IPS DF 6.9 (cell line): ENCODE measurements at regions not wholly inside any gene's neighbourhood (a gene's known extent, or its start where the extent isn't known, plus 50 kb on each side); places are given as distances from the start of the nearest gene placed in this dataset.
A peak's percentile ranks its signal among the peaks of the same experiment; 100 is the strongest.
"Not testable (repeated sequence)": the region's sequence is repeated elsewhere in the genome, so short reads cannot be mapped to it uniquely, and the experiment has no call there.

ENCODE experiments used
- DNase-seq: peaks from one replicate; pipeline ENCODE4 v3.0.0-alpha.2; 2013; ENCODE audit warnings: low read depth, low spot score
- H3K27ac ChIP-seq: one replicate; pipeline ENCODE4 v1.5.1; 2013; ENCODE audit warnings: low read length, control low read depth
- H3K27me3 ChIP-seq: 2 replicates; pipeline ENCODE4 v1.6.1; 2013; ENCODE audit warnings: mild to moderate bottlenecking, low read length; ENCODE audit not compliant: control insufficient read depth, insufficient read depth
- H3K36me3 ChIP-seq: 2 replicates; pipeline ENCODE4 v1.6.1; 2013; ENCODE audit warnings: low read length; ENCODE audit not compliant: control insufficient read depth, insufficient read depth
- H3K4me1 ChIP-seq: 2 replicates; pipeline ENCODE4 v1.6.1; 2013; ENCODE audit warnings: low read length; ENCODE audit not compliant: control insufficient read depth, insufficient read depth
- H3K4me3 ChIP-seq: 2 replicates; pipeline ENCODE4 v1.5.1; 2013; ENCODE audit warnings: mild to moderate bottlenecking, low read length
- H3K9me3 ChIP-seq: 2 replicates; pipeline ENCODE4 v1.6.1; 2013; ENCODE audit warnings: low read length, inconsistent platforms; ENCODE audit not compliant: control insufficient read depth, insufficient read depth
- WGBS: extraction: QIAGEN DNeasy Blood & Tissue Kit; methylation state at CpG from one replicate; pipeline ENCODE4 v1.1.7; 2013; ENCODE audit warnings: mixed read lengths, missing lambda C conversion rate; ENCODE audit not compliant: insufficient read length, insufficient coverage; 5-methylcytosine and 5-hydroxymethylcytosine counted together

DNA sequence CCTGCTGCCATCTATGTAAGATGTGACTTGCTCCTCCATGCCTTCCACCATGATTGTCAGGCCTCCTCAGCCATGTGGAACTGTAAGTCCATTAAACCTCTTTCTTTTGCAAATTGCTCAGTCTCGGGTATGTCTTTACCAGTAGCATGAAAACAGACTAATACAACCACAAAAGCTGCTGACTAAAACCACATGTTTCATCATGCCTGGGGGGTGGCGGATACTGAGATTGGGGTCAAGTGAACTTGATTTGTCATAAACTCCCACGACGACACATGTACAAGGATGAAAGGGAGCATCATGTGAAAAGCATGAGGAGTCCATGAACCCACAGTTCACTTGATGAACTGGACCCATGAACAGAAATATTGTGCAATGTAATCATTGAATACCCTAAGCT, 134.9 kb upstream of the ANK3 start:
- Histone ChIP-seq H3K4me3 (no peak overlapping the region), H3K27me3 (no peaks in the 10 kb centered on the region), H3K27ac (no peak overlapping the region), H3K4me1 (no peaks in the 10 kb centered on the region), H3K9me3 (no peaks in the 10 kb centered on the region; the same call in 1 of the 2 replicates), H3K36me3 (no peaks in the 10 kb centered on the region)
- DNase-seq = no peak
- no CpG with 5 or more reads among the region's 4 CpGs for WGBS

DNA sequence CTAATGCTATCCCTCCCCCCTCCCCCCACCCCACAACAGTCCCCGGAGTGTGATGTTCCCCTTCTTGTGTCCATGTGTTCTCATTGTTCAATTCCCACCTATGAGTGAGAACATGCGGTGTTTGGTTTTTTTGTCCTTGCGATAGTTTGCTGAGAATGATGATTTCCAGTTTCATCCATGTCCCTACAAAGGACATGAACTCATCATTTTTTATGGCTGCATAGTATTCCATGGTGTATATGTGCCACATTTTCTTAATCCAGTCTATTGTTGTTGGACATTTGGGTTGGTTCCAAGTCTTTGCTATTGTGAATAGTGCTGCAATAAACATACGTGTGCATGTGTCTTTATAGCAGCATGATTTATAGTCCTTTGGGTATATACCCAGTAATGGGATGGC, 133.7 kb upstream of the ANK3 start:
- not testable (repeated sequence) for H3K4me3 ChIP-seq, DNase-seq, H3K27me3 ChIP-seq, H3K36me3 ChIP-seq, H3K27ac ChIP-seq, H3K9me3 ChIP-seq, H3K4me1 ChIP-seq
- no CpG with 5 or more reads among the region's 4 CpGs for WGBS

DNA sequence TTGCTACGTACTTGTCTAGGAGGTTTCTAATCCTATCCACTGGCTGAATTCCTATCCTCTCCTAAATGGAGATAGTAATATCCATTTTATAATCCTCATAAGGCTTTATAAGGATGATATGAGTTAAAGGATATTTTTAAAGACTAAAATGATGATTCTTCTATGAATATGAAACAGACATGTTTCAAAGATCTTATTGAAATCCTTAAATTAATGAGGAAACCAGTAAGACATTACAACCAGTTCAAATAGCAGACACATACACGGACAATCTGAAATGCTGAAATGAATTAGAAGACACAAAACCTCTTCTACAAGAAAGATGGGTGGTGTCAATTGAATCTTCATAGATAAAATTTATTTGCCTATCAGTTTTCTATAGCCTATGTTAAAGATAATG, 132.9 kb upstream of the ANK3 start:
- no peak for DNase-seq
- no peaks in the 10 kb centered on the region for H3K4me1 ChIP-seq
- no peaks in the 10 kb centered on the region for H3K27me3 ChIP-seq
- H3K4me3 ChIP-seq = no peak overlapping the region
- WGBS = no CpG with 5 or more reads among the region's 2 CpGs
- no peaks in the 10 kb centered on the region for H3K36me3 ChIP-seq
- H3K27ac ChIP-seq = no peak overlapping the region
- H3K9me3 ChIP-seq = no peaks in the 10 kb centered on the region; the same call in 1 of the 2 replicates

DNA sequence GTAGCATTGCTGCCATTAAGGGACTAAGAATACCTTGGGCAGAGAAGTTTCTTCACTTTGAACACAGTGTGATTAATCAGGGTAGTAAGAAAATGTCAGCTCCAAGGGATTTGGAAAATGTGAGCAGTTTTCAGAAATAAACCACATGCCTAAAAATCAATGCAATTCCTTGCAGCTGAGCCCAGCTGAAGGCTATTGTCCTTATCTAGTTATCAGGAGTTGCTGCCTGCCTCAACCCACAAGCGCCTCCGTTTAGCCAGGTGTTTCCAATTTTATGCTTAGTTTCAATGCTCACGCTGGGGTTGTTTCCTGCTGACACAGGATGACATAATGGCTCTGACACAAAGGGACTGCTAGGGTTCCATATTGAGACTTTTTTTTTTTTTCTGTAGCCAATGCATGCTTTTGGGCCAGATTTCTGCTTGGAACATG, 132.3 kb upstream of the ANK3 start:
- Histone ChIP-seq H3K4me3 (no peak overlapping the region), H3K27me3 (no peaks in the 10 kb centered on the region), H3K4me1 (no peaks in the 10 kb centered on the region), H3K9me3 (no peaks in the 10 kb centered on the region; the same call in 1 of the 2 replicates), H3K36me3 (no peaks in the 10 kb centered on the region), H3K27ac (no peak overlapping the region)
- DNase-seq = peak; percentile 16
- WGBS = no CpG with 5 or more reads among the region's 3 CpGs

DNA sequence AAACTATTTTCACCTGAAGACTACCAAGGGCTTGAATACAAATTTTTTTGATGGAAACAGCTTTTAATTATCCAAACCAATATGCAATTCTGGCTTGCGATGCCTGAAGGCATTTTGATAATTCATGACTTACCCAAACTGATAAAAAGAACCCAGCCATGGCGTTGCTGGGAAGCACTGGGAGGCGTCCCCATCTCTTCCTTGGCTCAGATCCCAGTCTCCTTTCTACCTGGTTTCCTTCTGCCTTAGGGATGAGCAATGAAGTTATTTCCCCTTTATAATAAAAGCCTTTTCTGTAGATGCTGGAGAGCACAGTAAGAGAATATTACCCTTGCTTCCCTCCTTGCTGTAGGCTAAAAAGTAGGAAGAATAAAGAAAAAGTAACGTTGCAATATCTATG, 129.1 kb upstream of the ANK3 start:
- no peak overlapping the region for H3K27ac ChIP-seq
- WGBS = no CpG with 5 or more reads among the region's 4 CpGs
- H3K36me3 ChIP-seq = no peaks in the 10 kb centered on the region
- no peak for DNase-seq
- H3K9me3 ChIP-seq = no peaks in the 10 kb centered on the region
- H3K27me3 ChIP-seq = no peaks in the 10 kb centered on the region
- no peaks in the 10 kb centered on the region for H3K4me1 ChIP-seq
- no peak overlapping the region for H3K4me3 ChIP-seq

DNA sequence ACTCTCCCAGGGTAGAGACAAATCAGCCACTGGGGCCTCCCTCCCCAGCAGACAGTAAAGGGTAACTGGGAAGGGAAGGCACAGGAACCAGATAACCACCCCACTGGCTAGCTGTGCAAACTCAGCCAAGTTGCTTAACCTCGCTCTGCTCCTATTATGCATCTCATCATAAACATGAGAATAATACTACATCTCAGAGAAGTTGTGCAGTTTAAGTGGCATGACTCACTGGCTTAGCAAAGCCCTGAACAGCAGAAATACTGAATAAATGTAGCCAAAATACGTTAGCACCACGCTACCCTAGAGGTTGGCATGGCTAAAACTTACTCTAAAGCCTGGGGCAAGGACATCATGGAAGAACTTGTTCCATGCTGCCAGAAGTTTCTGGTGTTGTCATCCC, 128.1 kb upstream of the ANK3 start:
- no CpG with 5 or more reads among the region's 3 CpGs for WGBS
- DNase-seq = no peak
- Histone ChIP-seq H3K27ac (no peak overlapping the region), H3K27me3 (no peaks in the 10 kb centered on the region), H3K36me3 (no peaks in the 10 kb centered on the region), H3K4me1 (no peaks in the 10 kb centered on the region), H3K9me3 (no peaks in the 10 kb centered on the region), H3K4me3 (no peak overlapping the region)

DNA sequence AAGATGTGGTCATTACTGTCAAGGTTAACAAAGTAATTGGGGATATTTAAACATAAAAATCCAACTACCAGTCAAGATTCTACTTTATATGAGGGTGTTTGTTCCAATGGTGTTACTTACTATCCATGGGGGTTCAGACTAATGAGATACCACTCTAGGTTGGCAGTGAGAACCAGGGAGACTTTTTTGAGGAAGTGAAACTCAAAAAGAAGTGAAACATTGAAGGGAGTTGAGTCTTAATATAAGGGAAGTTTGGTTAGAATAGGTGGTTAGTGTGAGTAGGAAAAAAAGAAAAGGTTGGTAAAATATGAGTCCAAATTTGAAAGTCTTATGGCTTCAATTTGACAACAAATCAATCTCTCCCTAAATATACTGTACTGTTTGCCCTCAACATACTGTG, 123.6 kb upstream of the ANK3 start:
- Histone ChIP-seq H3K4me3 (no peak overlapping the region), H3K9me3 (no peaks in the 10 kb centered on the region), H3K27ac (no peak overlapping the region), H3K36me3 (no peaks in the 10 kb centered on the region), H3K27me3 (no peaks in the 10 kb centered on the region), H3K4me1 (no peaks in the 10 kb centered on the region)
- DNase-seq = no peak

DNA sequence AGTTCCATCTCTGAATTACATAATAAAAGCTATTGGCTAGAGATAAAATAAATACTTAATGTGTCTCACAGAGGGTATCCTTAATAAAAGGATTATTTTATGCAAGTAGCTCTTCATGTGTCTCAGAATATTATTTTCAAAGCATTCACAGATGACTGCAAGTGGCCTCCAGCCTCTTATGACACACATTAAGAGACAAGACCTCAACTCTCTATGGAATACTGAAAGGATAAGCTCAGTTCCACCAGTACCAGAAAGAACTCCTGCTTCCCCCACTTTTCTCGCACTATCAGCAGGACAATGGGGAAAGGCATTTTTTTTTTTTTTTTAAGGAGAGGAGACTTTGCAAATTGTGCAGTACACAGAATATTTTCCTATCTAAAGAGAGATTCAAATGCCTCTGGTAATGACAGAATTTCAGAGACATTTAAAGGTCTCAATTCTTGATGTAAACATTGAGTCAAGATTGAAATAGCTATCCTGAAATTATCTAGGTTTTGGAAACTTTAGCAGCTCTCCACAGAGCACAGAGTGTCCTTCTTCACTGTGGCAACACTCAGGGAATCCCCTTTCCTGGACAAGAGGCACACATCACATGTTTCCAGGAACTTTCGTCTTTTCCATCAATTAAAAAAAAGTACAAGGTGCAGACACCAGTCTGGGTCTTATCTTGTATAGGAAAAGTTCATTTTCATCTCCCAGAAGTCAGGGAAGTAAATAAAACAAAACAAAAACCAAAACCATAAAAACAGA, 122.0 kb upstream of the ANK3 start:
- no CpG with 5 or more reads among the region's 2 CpGs for WGBS
- Histone ChIP-seq H3K4me3 (no peak overlapping the region), H3K36me3 (no peaks in the 10 kb centered on the region), H3K4me1 (no peaks in the 10 kb centered on the region), H3K27me3 (no peaks in the 10 kb centered on the region), H3K27ac (no peak overlapping the region), H3K9me3 (no peaks in the 10 kb centered on the region)
- no peak for DNase-seq

DNA sequence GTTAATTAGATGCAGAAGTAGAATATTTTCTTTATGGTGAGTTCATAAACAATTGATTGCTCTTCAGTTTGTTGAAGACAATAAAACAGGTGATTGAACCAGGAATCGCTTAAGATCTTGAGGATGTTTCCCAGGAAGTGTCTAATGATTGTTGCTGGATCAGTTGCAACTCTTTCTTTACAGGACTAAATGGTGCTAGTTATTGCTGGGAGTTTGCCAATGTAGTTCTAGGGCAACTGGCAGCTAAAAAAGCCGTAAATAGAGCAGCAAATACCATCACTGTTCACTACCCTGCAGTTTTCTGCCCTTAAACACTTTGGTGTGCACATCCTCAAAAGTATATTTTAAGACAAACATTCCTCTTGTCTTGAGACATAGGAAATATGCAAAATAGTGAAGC, 119.2 kb upstream of the ANK3 start:
- DNase-seq = no peak
- Histone ChIP-seq H3K36me3 (no peaks in the 10 kb centered on the region), H3K27me3 (no peaks in the 10 kb centered on the region), H3K27ac (no peak overlapping the region), H3K9me3 (no peaks in the 10 kb centered on the region), H3K4me3 (no peak overlapping the region), H3K4me1 (no peaks in the 10 kb centered on the region)
- WGBS = no CpG with 5 or more reads among the region's 2 CpGs

DNA sequence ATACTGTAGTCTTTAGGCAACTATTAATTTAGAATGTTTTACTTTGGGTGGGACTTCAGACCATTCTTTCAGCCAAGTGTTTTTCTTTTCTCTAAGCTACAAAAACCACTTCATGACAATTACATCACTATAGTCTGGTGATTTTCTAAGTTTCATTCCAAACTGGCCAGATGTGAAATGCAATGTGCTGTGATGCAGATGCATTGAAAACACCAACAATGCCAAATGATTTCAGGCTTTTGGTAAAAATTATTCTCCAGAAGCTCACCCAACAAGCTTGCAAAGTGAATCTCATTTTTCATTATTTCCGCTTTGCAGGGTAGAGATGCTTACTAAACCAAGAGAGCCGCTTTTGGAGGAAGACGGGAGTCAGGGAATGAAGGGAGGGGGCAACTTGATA, 118.4 kb upstream of the ANK3 start:
- no peak for DNase-seq
- H3K36me3 ChIP-seq = no peaks in the 10 kb centered on the region
- no peaks in the 10 kb centered on the region for H3K9me3 ChIP-seq
- H3K27me3 ChIP-seq = no peaks in the 10 kb centered on the region
- no CpG with 5 or more reads among the region's 3 CpGs for WGBS
- H3K4me3 ChIP-seq = no peak overlapping the region
- no peak overlapping the region for H3K27ac ChIP-seq
- H3K4me1 ChIP-seq = no peaks in the 10 kb centered on the region

DNA sequence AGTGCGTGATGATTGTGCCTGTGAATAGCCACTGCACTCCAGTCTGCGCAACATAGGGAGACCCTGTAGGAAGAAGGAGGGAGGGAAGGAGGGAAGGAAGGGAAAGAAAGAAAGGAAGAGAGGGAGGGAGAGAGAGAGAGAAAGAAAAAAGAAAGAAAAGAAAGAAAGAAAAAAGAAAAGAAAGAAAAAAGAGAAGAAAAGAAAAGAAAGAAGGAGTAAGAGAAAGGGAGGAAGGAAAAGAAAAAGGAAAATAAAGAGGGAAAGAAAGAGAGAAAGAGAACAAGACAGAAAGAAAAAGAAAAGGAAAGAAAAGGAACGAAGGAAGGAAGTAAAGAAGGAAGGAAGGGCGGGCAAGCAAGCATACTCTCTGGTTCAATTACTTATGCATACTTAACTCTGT, 112.9 kb upstream of the ANK3 start:
- Histone ChIP-seq H3K4me1 (no peaks in the 10 kb centered on the region; the same call in 1 of the 2 replicates), H3K9me3 (no peaks in the 10 kb centered on the region), H3K27ac (no peak overlapping the region), H3K36me3 (no peaks in the 10 kb centered on the region), H3K27me3 (no peaks in the 10 kb centered on the region), H3K4me3 (no peak overlapping the region)
- DNase-seq = no peak
- WGBS = no CpG with 5 or more reads among the region's 4 CpGs
